SK-N-SH (cell line): ENCODE measurements at regions not wholly inside any gene's neighbourhood (a gene's known extent, or its start where the extent isn't known, plus 50 kb on each side); places are given as distances from the start of the nearest gene placed in this dataset.

Experiments
- CTCF ChIA-PET: fragments of 300-600, 350-600 bp; formaldehyde crosslinking; extraction: SDS; loops from one replicate; lab custom pipeline; 2021; lab: Yijun Ruan, JAX
- POLR2A ChIA-PET: fragments of 350-600 bp; sonication (Branson Sonifier 250); formaldehyde crosslinking; extraction: SDS; loops from one replicate; lab custom pipeline; 2020; ENCODE audit warnings: antibody characterized with exemption, inconsistent platforms; lab: Yijun Ruan, JAX
- DNase-seq: peaks from one replicate; pipeline ENCODE4 v3.0.0; 2012
- H2AFZ ChIP-seq: fragments of 200-600 bp; sonication (generic); 2 replicates; pipeline ENCODE4 v1.8.1; 2016; ENCODE audit warnings: antibody characterized with exemption, mild to moderate bottlenecking, low read depth
- H3F3A ChIP-seq: fragments of 200-600 bp; sonication (generic); replicated peaks from 2 replicates; pipeline ENCODE3; 2016; ENCODE audit warnings: antibody characterized with exemption, mild to moderate bottlenecking; ENCODE audit not compliant: insufficient read depth
- H3K27ac ChIP-seq, 2 experiments: fragments of 200-500 bp in 1 of 2; fragments of 200-600 bp in 1 of 2; sonication (Bioruptor generic) in 1 of 2; sonication (generic), shearing (Covaris generic) in 1 of 2; 2 replicates each; pipeline versions ENCODE4 v1.5.1 to v1.6.1; 2014 to 2016; ENCODE audit warnings: low read depth in 2 of 2, inconsistent platforms in 1 of 2, low read length in 1 of 2, mild to moderate bottlenecking in 1 of 2, mixed read lengths in 1 of 2
- H3K27me3 ChIP-seq: fragments of 200-600 bp; sonication (generic), shearing (Covaris generic); 2 replicates; pipeline ENCODE4 v1.6.1; 2016; ENCODE audit warnings: mixed run types; ENCODE audit not compliant: insufficient read depth
- H3K36me3 ChIP-seq, 2 experiments: fragments of 200-500 bp in 1 of 2; fragments of 200-600 bp in 1 of 2; sonication (Bioruptor generic) in 1 of 2; sonication (generic) in 1 of 2; replicated peaks in 1 of 2; 2 replicates each; pipeline versions ENCODE3 to v1.5.1; 2014 to 2016; ENCODE audit warnings: low read length in 1 of 2, mild to moderate bottlenecking in 1 of 2; ENCODE audit not compliant: insufficient read depth in 2 of 2, control insufficient read depth in 1 of 2
- H3K4me1 ChIP-seq, 2 experiments: fragments of 200-500 bp in 1 of 2; fragments of 200-600 bp in 1 of 2; sonication (Bioruptor generic) in 1 of 2; sonication (generic), shearing (Covaris generic) in 1 of 2; 2 replicates each; pipeline versions ENCODE4 v1.5.1 to v1.6.1; 2014 to 2016; ENCODE audit warnings: low read depth in 1 of 2, low read length in 1 of 2, mixed run types in 1 of 2; ENCODE audit not compliant: insufficient read depth in 2 of 2, control insufficient read depth in 1 of 2
- H3K4me2 ChIP-seq: fragments of 200-600 bp; sonication (generic), shearing (Covaris generic); 2 replicates; pipeline ENCODE4 v1.6.1; 2017; ENCODE audit warnings: mixed run types
- H3K4me3 ChIP-seq, 2 experiments: fragments of 200-500 bp in 1 of 2; fragments of 200-600 bp in 1 of 2; sonication (Bioruptor generic) in 1 of 2; sonication (generic), shearing (Covaris generic) in 1 of 2; 2 replicates each; pipeline versions ENCODE4 v1.5.1 to v1.8.1; 2014 to 2016; ENCODE audit warnings: low read depth in 2 of 2, inconsistent platforms in 1 of 2, low read length in 1 of 2, mild to moderate bottlenecking in 1 of 2, mixed read lengths in 1 of 2, moderate library complexity in 1 of 2
- H3K79me2 ChIP-seq: fragments of 200-600 bp; sonication (generic); 2 replicates; pipeline ENCODE4 v1.8.1; 2017; ENCODE audit warnings: mild to moderate bottlenecking; ENCODE audit not compliant: insufficient read depth
- H3K9ac ChIP-seq: fragments of 200-600 bp; sonication (generic); 2 replicates; pipeline ENCODE4 v1.6.1; 2017; ENCODE audit warnings: mixed run types
- H3K9me2 ChIP-seq: fragments of 200-600 bp; sonication (generic); 2 replicates; pipeline ENCODE4 v1.6.1; 2017; ENCODE audit warnings: mixed run types
- H3K9me3 ChIP-seq: fragments of 200-600 bp; sonication (generic); 2 replicates; pipeline ENCODE4 v1.6.1; 2017; ENCODE audit warnings: mixed run types, mild to moderate bottlenecking, moderate library complexity
- H4K20me1 ChIP-seq: fragments of 200-600 bp; sonication (generic); 2 replicates; pipeline ENCODE4 v1.6.1; 2017; ENCODE audit warnings: mild to moderate bottlenecking, mixed run types; ENCODE audit not compliant: insufficient read depth
- CHD2 ChIP-seq: fragments of 150-350 bp; IDR thresholded peaks from 2 replicates; pipeline ENCODE4 v1.6.1; 2018; ENCODE audit warnings: low read length; ENCODE audit not compliant: partially characterized antibody
- FOXM1 ChIP-seq: IDR thresholded peaks from 2 replicates; pipeline ENCODE4 v1.4.0; 2012; ENCODE audit warnings: low read depth, mild to moderate bottlenecking
- GATA2 ChIP-seq: sonication (generic); formaldehyde crosslinking; IDR thresholded peaks from 2 replicates; pipeline ENCODE4 v1.5.0; 2020; ENCODE audit warnings: mild to moderate bottlenecking, missing genetic modification reagents
- MEF2A ChIP-seq: IDR thresholded peaks from 2 replicates; pipeline ENCODE4 v1.4.0; 2012; ENCODE audit warnings: low read depth, borderline replicate concordance
- MXI1 ChIP-seq: IDR thresholded peaks from 2 replicates; pipeline ENCODE4 v1.6.1; 2012; ENCODE audit warnings: mild to moderate bottlenecking, low read depth, low read length, improper control_type of control experiment
- NFIC ChIP-seq: IDR thresholded peaks from 2 replicates; pipeline ENCODE4 v1.4.0; 2012; ENCODE audit warnings: borderline replicate concordance
- NRF1 ChIP-seq: IDR thresholded peaks from 2 replicates; pipeline ENCODE4 v1.6.1; 2012; ENCODE audit warnings: low read depth, mild to moderate bottlenecking, low read length
- RAD21 ChIP-seq: IDR thresholded peaks from 2 replicates; pipeline ENCODE4 v1.6.1; 2012; ENCODE audit warnings: mild to moderate bottlenecking, low read length
- RXRA ChIP-seq: IDR thresholded peaks from 2 replicates; pipeline ENCODE4 v1.4.0; 2012; ENCODE audit warnings: low read depth, mild to moderate bottlenecking, borderline replicate concordance
- SIN3A ChIP-seq: IDR thresholded peaks from 2 replicates; pipeline ENCODE4 v1.6.1; 2012; ENCODE audit warnings: low read depth, mild to moderate bottlenecking, low read length, moderate library complexity, borderline replicate concordance
- TAF1 ChIP-seq: IDR thresholded peaks from 2 replicates; pipeline ENCODE4 v1.6.1; 2012; ENCODE audit warnings: low read depth, mild to moderate bottlenecking, low read length, moderate library complexity, borderline replicate concordance
- TCF12 ChIP-seq: IDR thresholded peaks from 2 replicates; pipeline ENCODE4 v1.4.0; 2012
- YY1 ChIP-seq: IDR thresholded peaks from 2 replicates; pipeline ENCODE4 v1.4.0; 2012; ENCODE audit warnings: low read depth, mild to moderate bottlenecking
- WGBS: methylation state at CpG from one replicate; pipeline ENCODE4 v1.1.6; 2017; ENCODE audit warnings: low lambda C conversion rate; 5-methylcytosine and 5-hydroxymethylcytosine counted together
- TF ChIP-seq, protein P1 (sequence below): fragments of 150-350 bp; IDR thresholded peaks from 2 replicates; pipeline ENCODE4 v1.6.1; 2016; ENCODE audit warnings: mild to moderate bottlenecking, low read depth, low read length
- TF ChIP-seq, protein P2 (sequence below): IDR thresholded peaks from 2 replicates; pipeline ENCODE4 v1.4.0; 2012; ENCODE audit warnings: low read depth

DNA sequence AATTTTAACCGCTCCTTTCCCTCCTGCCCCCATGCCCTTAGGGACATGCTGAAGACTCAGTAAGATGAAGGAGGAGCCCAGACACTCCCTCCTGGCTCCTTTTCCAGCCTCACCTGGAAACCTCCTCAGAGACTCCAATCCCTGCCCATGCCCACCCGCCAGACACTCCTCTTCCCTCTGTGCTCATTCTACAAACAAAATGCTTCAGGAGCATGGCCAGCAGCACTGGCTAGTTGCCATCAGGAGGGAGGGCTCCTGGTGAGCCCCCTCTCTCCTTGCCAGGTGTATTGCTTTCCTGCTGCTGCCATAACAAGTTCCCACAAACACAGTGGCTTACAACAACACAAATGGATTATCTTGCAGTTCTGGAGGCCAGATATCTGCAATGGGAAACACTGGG is 126.1 kb downstream of the PSMG1 start (continued):
- TF ChIP-seq, protein P1, sequence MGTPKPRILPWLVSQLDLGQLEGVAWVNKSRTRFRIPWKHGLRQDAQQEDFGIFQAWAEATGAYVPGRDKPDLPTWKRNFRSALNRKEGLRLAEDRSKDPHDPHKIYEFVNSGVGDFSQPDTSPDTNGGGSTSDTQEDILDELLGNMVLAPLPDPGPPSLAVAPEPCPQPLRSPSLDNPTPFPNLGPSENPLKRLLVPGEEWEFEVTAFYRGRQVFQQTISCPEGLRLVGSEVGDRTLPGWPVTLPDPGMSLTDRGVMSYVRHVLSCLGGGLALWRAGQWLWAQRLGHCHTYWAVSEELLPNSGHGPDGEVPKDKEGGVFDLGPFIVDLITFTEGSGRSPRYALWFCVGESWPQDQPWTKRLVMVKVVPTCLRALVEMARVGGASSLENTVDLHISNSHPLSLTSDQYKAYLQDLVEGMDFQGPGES, result no peak
- TF ChIP-seq, protein P2, sequence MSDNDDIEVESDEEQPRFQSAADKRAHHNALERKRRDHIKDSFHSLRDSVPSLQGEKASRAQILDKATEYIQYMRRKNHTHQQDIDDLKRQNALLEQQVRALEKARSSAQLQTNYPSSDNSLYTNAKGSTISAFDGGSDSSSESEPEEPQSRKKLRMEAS, result no peak

DNA sequence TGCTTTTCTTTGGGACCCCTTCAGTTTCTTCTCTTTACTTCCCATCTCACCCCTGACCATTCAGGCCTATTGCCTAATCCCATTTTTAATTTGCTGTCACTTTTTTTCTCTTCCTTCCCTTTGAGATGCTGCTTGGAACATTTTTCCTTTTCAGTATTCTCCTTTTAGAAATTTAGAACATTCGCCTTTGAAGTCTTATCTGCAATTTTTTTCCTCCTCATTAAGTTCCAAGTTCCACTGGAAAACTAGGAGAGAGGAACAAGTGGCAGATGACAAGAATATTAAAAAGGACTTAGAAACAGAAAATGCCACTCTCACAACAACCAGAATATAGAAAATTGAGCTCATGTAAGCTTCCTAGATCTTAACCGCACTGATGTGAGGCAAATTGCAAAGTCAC is 126.6 kb downstream of the PSMG1 start:
- no peak for DNase-seq
- H3K4me2 ChIP-seq, result no peak overlapping the region
- no peaks in the 10 kb centered on the region; a peak in 1 of 4 replicates for H3K4me1 ChIP-seq
- H4K20me1 ChIP-seq, result no peaks in the 10 kb centered on the region
- H3K36me3 ChIP-seq, result no peaks in the 10 kb centered on the region
- peaks cover 3% of the 10 kb centered on the region for H3F3A ChIP-seq
- H3K79me2 ChIP-seq, result no peaks in the 10 kb centered on the region
- H3K27me3 ChIP-seq, result peaks cover 5% of the 10 kb centered on the region; the same call in 1 of the 2 replicates
- no peak overlapping the region for H3K27ac ChIP-seq
- WGBS, result 61% methylated on average over 2 of the region's 2 CpGs
- ChIA-PET POLR2A (no interaction called here), CTCF (interaction anchor here (0.6 kb wide), 1 partner anchor 252 kb away, joined by 3 read pairs; no protein-coding TSS in a partner anchor)
- H3K9me2 ChIP-seq, result no peaks in the 10 kb centered on the region
- no peaks in the 10 kb centered on the region for H3K9me3 ChIP-seq
- no peak overlapping the region for H3K9ac ChIP-seq
- no peak for TF ChIP-seq TCF12
- TF ChIP-seq YY1, result no peak
- TF ChIP-seq CHD2, result no peak
- TF ChIP-seq NFIC, result no peak
- no peak for TF ChIP-seq SIN3A
- TF ChIP-seq TAF1, result no peak
- no peak for TF ChIP-seq RXRA
- TF ChIP-seq GATA2 (CRISPR knock-in tag), result no peak
- no peak for TF ChIP-seq MXI1
- TF ChIP-seq RAD21, result no peak
- no peak for TF ChIP-seq NRF1
- TF ChIP-seq, all 33 proteins: peak for 0
- no peak overlapping the region for H2AFZ ChIP-seq
- no peak overlapping the region for H3K4me3 ChIP-seq

DNA sequence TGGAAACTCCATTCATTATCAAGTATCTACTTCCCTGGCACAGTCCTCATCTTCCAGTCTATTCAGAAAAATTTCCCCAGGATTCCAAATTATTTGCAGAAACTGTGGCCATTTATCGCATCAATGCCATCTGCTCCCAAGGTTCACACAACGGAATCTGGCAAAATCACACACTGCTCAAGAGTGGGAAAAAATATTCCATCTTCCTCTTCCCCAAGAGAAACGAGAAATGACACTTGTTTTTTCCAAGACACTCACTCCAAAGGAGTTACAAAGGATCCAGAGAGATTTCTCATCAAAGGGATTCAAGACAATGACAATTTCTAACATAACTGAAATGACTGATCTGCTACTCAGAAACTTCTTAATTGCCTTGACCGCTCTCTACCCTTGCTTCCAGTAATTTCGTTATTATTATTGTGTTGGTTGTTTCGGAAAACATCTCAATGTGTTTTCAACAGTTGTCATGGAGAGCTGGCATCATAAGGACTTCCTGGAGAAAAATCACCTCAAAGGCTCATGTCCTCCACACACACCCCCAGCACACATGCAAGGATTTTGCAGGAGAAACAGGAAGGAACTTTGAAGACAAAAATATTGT is 128.0 kb downstream of the PSMG1 start:
- H3K36me3 ChIP-seq, result no peaks in the 10 kb centered on the region
- no peaks in the 10 kb centered on the region for H3K9me2 ChIP-seq
- POLR2A ChIA-PET, result no interaction called here
- 76% methylated on average over 6 of the region's 6 CpGs for WGBS
- CTCF ChIA-PET, result no interaction called here
- H3K27me3 ChIP-seq, result peaks cover 5% of the 10 kb centered on the region; the same call in 1 of the 2 replicates
- peaks cover 9% of the 10 kb centered on the region for H3F3A ChIP-seq
- H3K79me2 ChIP-seq, result no peaks in the 10 kb centered on the region
- H4K20me1 ChIP-seq, result no peaks in the 10 kb centered on the region
- no peak overlapping the region for H3K9ac ChIP-seq
- H3K4me2 ChIP-seq, result no peak overlapping the region
- H3K4me3 ChIP-seq, result no peak overlapping the region
- H3K4me1 ChIP-seq, result no peaks in the 10 kb centered on the region
- no peak overlapping the region for H3K27ac ChIP-seq
- no peak overlapping the region for H2AFZ ChIP-seq
- no peak for DNase-seq
- H3K9me3 ChIP-seq, result no peaks in the 10 kb centered on the region
- TF ChIP-seq MEF2A, result no peak
- TF ChIP-seq FOXM1, result no peak
